Mesendoderm (in vitro differentiated cells): ENCODE measurements at regions not wholly inside any gene's neighbourhood (a gene's known extent, or its start where the extent isn't known, plus 50 kb on each side); places are given as distances from the start of the nearest gene placed in this dataset.
"Not testable (repeated sequence)": the region's sequence is repeated elsewhere in the genome, so short reads cannot be mapped to it uniquely, and the experiment has no call there.

Experiments
- DNase-seq: peaks from one replicate; pipeline ENCODE4 v3.0.0; 2013
- H2AK5ac ChIP-seq: 2 replicates; pipeline ENCODE4 v1.6.1; 2013; ENCODE audit warnings: low read length, inconsistent platforms
- H2BK120ac ChIP-seq: 2 replicates; pipeline ENCODE4 v1.6.1; 2013; ENCODE audit warnings: low read depth, mild to moderate bottlenecking, low read length, moderate library complexity, mixed read lengths
- H2BK15ac ChIP-seq: replicated peaks from 2 replicates; pipeline ENCODE4 v1.6.1; 2013; ENCODE audit warnings: low read depth, mild to moderate bottlenecking, moderate library complexity
- H2BK5ac ChIP-seq: 2 replicates; pipeline ENCODE4 v1.6.1; 2013; ENCODE audit warnings: low read length, inconsistent platforms
- H3K18ac ChIP-seq: 2 replicates; pipeline ENCODE4 v1.6.1; 2013; ENCODE audit warnings: mild to moderate bottlenecking, low read length, mixed read lengths
- H3K23ac ChIP-seq: one replicate; pipeline ENCODE4 v1.6.1; 2013; ENCODE audit warnings: low read length
- H3K27ac ChIP-seq: 2 replicates; pipeline ENCODE4 v1.5.1; 2013; ENCODE audit warnings: low read depth, mild to moderate bottlenecking, inconsistent platforms, low read length, moderate library complexity
- H3K27me3 ChIP-seq: 2 replicates; pipeline ENCODE4 v1.6.1; 2013; ENCODE audit warnings: low read length, control low read depth, mild to moderate bottlenecking, inconsistent platforms; ENCODE audit not compliant: insufficient read depth, poor library complexity
- H3K36me3 ChIP-seq: 2 replicates; pipeline ENCODE4 v1.6.1; 2013; ENCODE audit warnings: low read length, inconsistent platforms; ENCODE audit not compliant: control insufficient read depth, insufficient read depth
- H3K4ac ChIP-seq: one replicate; pipeline ENCODE4 v1.6.1; 2013; ENCODE audit warnings: low read depth, mild to moderate bottlenecking, low read length, moderate library complexity
- H3K4me1 ChIP-seq: 2 replicates; pipeline ENCODE4 v1.6.1; 2013; ENCODE audit warnings: low read depth, low read length, inconsistent platforms; ENCODE audit not compliant: control insufficient read depth
- H3K4me2 ChIP-seq: 2 replicates; pipeline ENCODE4 v1.6.1; 2013; ENCODE audit warnings: low read length
- H3K4me3 ChIP-seq: 2 replicates; pipeline ENCODE4 v1.5.1; 2013; ENCODE audit warnings: mild to moderate bottlenecking, low read length
- H3K56ac ChIP-seq: one replicate; pipeline ENCODE4 v1.6.1; 2013; ENCODE audit warnings: low read length
- H3K79me1 ChIP-seq: 2 replicates; pipeline ENCODE4 v1.6.1; 2013; ENCODE audit warnings: low read length, inconsistent platforms
- H3K79me2 ChIP-seq: 2 replicates; pipeline ENCODE4 v1.6.1; 2013; ENCODE audit warnings: mild to moderate bottlenecking, low read length; ENCODE audit not compliant: control insufficient read depth, insufficient read depth
- H3K9ac ChIP-seq: 2 replicates; pipeline ENCODE4 v1.6.1; 2013; ENCODE audit warnings: low read length, inconsistent platforms
- H4K5ac ChIP-seq: one replicate; pipeline ENCODE4 v1.6.1; 2013; ENCODE audit warnings: low read length
- H4K8ac ChIP-seq: one replicate; pipeline ENCODE4 v1.6.1; 2013; ENCODE audit warnings: low read depth, mild to moderate bottlenecking, control low read depth, low read length, moderate library complexity
- WGBS: extraction: QIAGEN DNeasy Blood & Tissue Kit; methylation state at CpG from one replicate; pipeline ENCODE4 v1.1.7; 2013; ENCODE audit warnings: low lambda C conversion rate, missing lambda C conversion rate; ENCODE audit not compliant: insufficient coverage; ENCODE audit errors: extremely low coverage; 5-methylcytosine and 5-hydroxymethylcytosine counted together

- H2AK5ac ChIP-seq, result no peak overlapping the region
- no peaks in the 10 kb centered on the region for H3K27me3 ChIP-seq
These were observed 353.9 kb upstream of the CDH10 start for GRCh38 chr5:24998641-24999040.

DNA sequence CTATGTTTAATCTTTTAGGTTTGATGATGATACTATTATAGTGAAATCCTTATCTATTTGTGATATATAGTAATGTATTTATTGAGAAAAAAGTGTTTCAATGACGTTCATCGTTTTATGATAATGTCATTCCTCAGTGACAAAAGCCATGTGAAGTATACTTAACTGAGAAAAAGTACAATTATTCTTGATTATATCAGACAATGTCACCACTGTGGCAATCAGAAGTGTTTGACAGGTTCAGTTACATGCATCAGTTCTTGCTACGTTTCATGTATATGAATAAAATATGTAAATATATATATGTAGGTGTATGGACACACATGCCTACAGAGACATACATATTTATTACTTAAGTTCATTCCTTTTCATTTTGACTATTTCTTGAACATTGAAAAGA is 341.5 kb upstream of the CDH10 start:
- no peak overlapping the region for H4K8ac ChIP-seq
- H3K4me3 ChIP-seq, result no peak overlapping the region
- no peak overlapping the region for H3K56ac ChIP-seq
- no peaks in the 10 kb centered on the region for H3K79me1 ChIP-seq
- H3K23ac ChIP-seq, result no peak overlapping the region
- no peak for DNase-seq
- no peaks in the 10 kb centered on the region for H3K27me3 ChIP-seq
- H3K36me3 ChIP-seq, result no peaks in the 10 kb centered on the region
- no peak overlapping the region for H2BK120ac ChIP-seq
- H3K4me2 ChIP-seq, result no peak overlapping the region
- 100% methylated on average over 2 of the region's 3 CpGs for WGBS
- no peaks in the 10 kb centered on the region for H3K4me1 ChIP-seq
- H2AK5ac ChIP-seq, result no peak overlapping the region
- H3K9ac ChIP-seq, result no peak overlapping the region
- no peak overlapping the region for H3K18ac ChIP-seq
- no peak overlapping the region for H3K4ac ChIP-seq
- H2BK5ac ChIP-seq, result no peak overlapping the region
- no peak overlapping the region for H3K27ac ChIP-seq
- H4K5ac ChIP-seq, result no peak overlapping the region
- no peaks in the 10 kb centered on the region for H3K79me2 ChIP-seq
- H2BK15ac ChIP-seq, result no peak overlapping the region

More at GRCh38 chr5:24998641-24999040, 353.9 kb upstream of the CDH10 start:
- no peak overlapping the region for H4K5ac ChIP-seq
- H2BK15ac ChIP-seq, result no peak overlapping the region
- H3K4ac ChIP-seq, result no peak overlapping the region
- H3K79me2 ChIP-seq, result no peaks in the 10 kb centered on the region
- DNase-seq, result no peak
- H3K9ac ChIP-seq, result no peak overlapping the region
- H2BK120ac ChIP-seq, result no peak overlapping the region
- no CpG with 5 or more reads among the region's 2 CpGs for WGBS
- no peak overlapping the region for H3K27ac ChIP-seq
- no peak overlapping the region for H3K23ac ChIP-seq
- H3K36me3 ChIP-seq, result no peaks in the 10 kb centered on the region
- H3K4me2 ChIP-seq, result no peak overlapping the region
- H3K56ac ChIP-seq, result no peak overlapping the region
- H3K79me1 ChIP-seq, result no peaks in the 10 kb centered on the region
- H3K18ac ChIP-seq, result no peak overlapping the region
- no peak overlapping the region for H2BK5ac ChIP-seq
- no peaks in the 10 kb centered on the region for H3K4me1 ChIP-seq
- no peak overlapping the region for H4K8ac ChIP-seq
- no peak overlapping the region for H3K4me3 ChIP-seq

GRCh38 chr5:24978552-24978951 is 333.8 kb upstream of the CDH10 start:
- not testable (repeated sequence) for H3K4me2 ChIP-seq, H3K79me2 ChIP-seq, H3K23ac ChIP-seq, H4K5ac ChIP-seq, H3K56ac ChIP-seq, H3K27me3 ChIP-seq, H3K4me3 ChIP-seq, H3K79me1 ChIP-seq, H2BK120ac ChIP-seq, H2BK5ac ChIP-seq, H3K4ac ChIP-seq, H3K36me3 ChIP-seq, H4K8ac ChIP-seq, H3K4me1 ChIP-seq, H3K27ac ChIP-seq, DNase-seq, H2AK5ac ChIP-seq, H3K18ac ChIP-seq, H2BK15ac ChIP-seq, H3K9ac ChIP-seq
- no CpG with 5 or more reads among the region's 3 CpGs for WGBS

DNA sequence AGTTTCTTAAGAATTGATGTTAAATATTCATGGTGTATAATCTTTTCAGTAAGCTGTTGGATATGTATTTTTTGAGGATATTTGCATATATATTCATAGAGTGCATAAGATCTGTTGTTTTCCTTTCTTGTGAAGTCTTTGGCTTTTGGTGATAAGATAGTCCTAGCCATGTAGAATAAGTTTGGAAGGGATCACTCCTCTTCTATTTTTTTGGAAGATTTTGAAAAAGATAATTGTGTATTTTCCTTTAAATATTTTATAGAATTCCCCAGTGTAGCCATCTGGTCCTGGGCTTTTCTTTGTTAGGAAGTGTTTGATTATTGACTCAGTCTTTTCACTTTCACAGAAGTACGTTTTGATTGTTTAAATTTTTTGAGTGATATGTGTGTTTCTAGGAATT is 318.8 kb upstream of the CDH10 start:
- Histone ChIP-seq H3K4ac (no peak overlapping the region), H3K79me2 (no peaks in the 10 kb centered on the region), H3K9ac (no peak overlapping the region), H3K56ac (no peak overlapping the region), H3K18ac (no peak overlapping the region), H3K36me3 (no peaks in the 10 kb centered on the region), H3K79me1 (no peaks in the 10 kb centered on the region), H4K8ac (no peak overlapping the region), H2AK5ac (no peak overlapping the region), H2BK5ac (no peak overlapping the region), H3K4me3 (no peak overlapping the region), H4K5ac (no peak overlapping the region), H3K27ac (no peak overlapping the region), H3K27me3 (no peaks in the 10 kb centered on the region), H2BK120ac (no peak overlapping the region), H3K4me2 (no peak overlapping the region), H3K4me1 (no peaks in the 10 kb centered on the region), H3K23ac (no peak overlapping the region), H2BK15ac (no peak overlapping the region)
- WGBS, result no CpG with 5 or more reads among the region's 1 CpG
- DNase-seq, result no peak

- WGBS, result no CpG with 5 or more reads among the region's 3 CpGs
- no peaks in the 10 kb centered on the region for H3K79me2 ChIP-seq
- no peak overlapping the region for H4K8ac ChIP-seq
- no peak overlapping the region for H2BK5ac ChIP-seq
- no peaks in the 10 kb centered on the region for H3K79me1 ChIP-seq
- H3K36me3 ChIP-seq, result no peaks in the 10 kb centered on the region
- no peaks in the 10 kb centered on the region for H3K4me1 ChIP-seq
- no peak overlapping the region for H3K56ac ChIP-seq
- H3K4ac ChIP-seq, result no peak overlapping the region
- no peaks in the 10 kb centered on the region for H3K27me3 ChIP-seq
- no peak overlapping the region for H4K5ac ChIP-seq
- no peak overlapping the region for H3K18ac ChIP-seq
- H3K4me3 ChIP-seq, result no peak overlapping the region
- H2BK15ac ChIP-seq, result no peak overlapping the region
- H2BK120ac ChIP-seq, result no peak overlapping the region
- no peak overlapping the region for H3K9ac ChIP-seq
- H3K23ac ChIP-seq, result no peak overlapping the region
- H3K27ac ChIP-seq, result no peak overlapping the region
- H3K4me2 ChIP-seq, result no peak overlapping the region
- peak; percentile 79 for DNase-seq
- no peak overlapping the region for H2AK5ac ChIP-seq
These were observed 278.6 kb upstream of the CDH10 start for GRCh38 chr5:24923400-24923799.

DNA sequence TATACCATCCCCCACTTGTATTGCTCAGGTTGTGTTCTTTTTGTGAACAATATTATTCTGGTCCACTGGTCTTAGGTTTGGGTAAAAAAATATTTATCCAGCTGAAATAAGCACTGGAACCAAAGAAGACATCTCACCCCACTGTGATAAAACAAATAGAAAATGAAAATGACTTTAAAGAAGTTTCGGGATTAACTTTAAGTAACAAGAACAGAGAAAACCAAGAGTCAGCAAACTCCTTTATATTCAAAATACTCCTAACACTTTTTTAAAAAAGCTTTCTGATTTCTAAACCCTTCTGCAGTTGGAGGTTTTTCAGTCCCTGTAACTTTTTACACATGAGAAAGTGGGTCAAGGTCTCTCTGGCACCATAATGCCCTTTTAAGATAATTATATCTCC is 273.9 kb upstream of the CDH10 start:
- Histone ChIP-seq H3K4me3 (no peak overlapping the region), H4K5ac (no peak overlapping the region), H3K79me1 (no peaks in the 10 kb centered on the region), H3K4ac (no peak overlapping the region), H2AK5ac (no peak overlapping the region), H3K56ac (no peak overlapping the region), H2BK120ac (no peak overlapping the region), H3K79me2 (no peaks in the 10 kb centered on the region), H3K27ac (no peak overlapping the region), H3K4me1 (no peaks in the 10 kb centered on the region), H3K18ac (no peak overlapping the region), H3K23ac (no peak overlapping the region), H2BK15ac (no peak overlapping the region), H2BK5ac (no peak overlapping the region), H3K4me2 (no peak overlapping the region), H4K8ac (no peak overlapping the region), H3K27me3 (no peaks in the 10 kb centered on the region), H3K36me3 (no peaks in the 10 kb centered on the region), H3K9ac (no peak overlapping the region)
- no peak for DNase-seq
- WGBS, result no CpG with 5 or more reads among the region's 1 CpG
